ENCODE measurements at regions not wholly inside any gene's neighbourhood (a gene's known extent, or its start where the extent isn't known, plus 50 kb on each side); places are given as distances from the start of the nearest gene placed in this dataset.

DNA sequence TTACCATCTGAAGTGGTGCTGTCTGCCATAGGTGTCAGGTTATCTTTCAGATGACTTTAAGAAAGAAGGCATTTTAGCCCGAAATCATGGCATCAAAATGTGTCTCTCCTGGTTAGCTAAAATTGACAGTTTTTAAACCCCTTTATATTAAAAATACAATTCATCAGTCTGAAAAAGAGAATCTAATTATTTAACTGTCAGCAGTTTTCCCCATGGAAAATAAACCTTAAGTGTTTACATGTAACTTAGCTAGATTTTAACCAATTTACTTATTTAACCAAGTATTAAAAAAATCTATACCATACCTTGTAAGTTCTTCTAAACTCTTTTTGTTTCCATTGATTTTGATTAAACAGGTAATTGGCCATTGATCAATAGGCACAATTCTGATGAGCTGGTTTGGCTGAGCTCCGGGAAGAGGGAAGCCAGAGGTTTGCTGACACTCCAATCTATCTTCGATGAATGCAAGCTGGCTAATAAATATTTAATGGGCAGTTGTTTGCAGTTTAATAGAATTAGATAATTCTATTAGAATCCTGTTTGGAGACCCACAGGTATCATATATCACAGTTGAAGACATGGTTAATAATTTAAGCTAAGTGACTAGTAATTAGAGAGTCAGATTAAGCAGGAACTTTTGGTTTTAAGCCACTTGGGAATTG is 114.0 kb downstream of the MAT2B start:
- intact Hi-C loops (cut with DNase I): no loop called here
- DNase-seq (ENCODE audit: low spot score): no peak

GRCh38 chr5:163619951-163620350 is 114.5 kb downstream of the MAT2B start:
- no peak for DNase-seq (ENCODE audit: low spot score)
- intact Hi-C loops (cut with DNase I): no loop called here

DNA sequence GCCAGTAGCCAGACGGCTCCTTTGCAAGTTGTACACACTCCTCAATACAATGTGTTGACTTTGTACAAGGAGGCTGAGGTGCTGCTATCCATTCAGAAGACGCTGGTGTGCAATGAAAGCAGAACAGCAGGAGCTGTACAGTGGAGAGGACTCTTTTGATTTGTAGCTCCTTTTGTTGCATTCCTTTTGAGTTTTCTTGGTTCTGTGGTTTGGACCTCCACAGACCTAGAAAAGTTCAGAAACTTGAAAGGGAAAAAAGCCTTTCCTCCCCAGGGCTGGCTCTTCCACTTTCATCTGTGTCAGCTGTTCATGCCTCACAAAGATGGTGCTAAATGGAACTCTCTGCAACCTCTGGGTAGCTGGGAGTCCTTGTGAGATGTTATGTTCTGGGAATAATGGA is 117.4 kb downstream of the MAT2B start:
- no peak for DNase-seq (ENCODE audit: low spot score)
- intact Hi-C loops (cut with DNase I): no loop called here

DNA sequence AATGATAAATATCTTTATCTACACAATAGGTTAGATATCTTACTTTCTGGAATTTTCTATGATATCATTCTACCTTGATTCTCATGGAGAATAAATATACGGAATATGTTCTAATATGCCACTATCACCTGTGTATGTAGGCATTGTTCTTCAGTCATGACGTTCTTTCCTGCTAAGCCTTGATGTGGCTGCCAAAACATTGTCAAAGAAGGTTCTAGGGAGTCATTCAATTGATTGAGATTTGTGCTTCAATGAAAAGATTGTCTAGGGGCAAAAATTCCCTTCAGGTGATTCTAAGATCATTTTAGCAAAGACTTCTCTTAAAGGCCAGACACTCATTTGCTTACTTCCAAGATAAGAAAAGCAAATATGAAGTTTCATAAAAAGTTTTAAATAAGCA is 118.1 kb downstream of the MAT2B start:
- no peak for DNase-seq (ENCODE audit: low spot score)
- intact Hi-C loops (cut with DNase I): no loop called here

DNA sequence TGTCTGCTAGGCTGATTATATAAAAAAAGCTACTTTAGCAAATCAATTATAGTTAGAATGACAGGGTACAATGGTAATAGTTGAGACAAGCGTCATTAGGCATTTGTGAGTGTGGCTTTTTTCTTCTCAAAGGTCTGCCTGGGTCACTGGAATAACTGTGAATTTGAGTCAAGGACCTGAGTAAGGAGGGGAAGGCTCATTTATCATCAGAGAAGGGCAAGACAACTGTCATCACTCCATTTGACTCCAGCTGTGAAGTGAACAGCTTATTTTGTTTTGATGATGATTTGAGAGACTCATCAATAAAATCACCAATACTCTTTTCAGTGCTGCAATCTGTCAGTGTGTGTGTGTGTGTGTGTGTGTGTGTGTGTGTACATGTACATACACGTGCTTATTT is 118.6 kb downstream of the MAT2B start:
- DNase-seq (ENCODE audit: low spot score): no peak
- intact Hi-C loops (cut with DNase I): no loop called here

DNA sequence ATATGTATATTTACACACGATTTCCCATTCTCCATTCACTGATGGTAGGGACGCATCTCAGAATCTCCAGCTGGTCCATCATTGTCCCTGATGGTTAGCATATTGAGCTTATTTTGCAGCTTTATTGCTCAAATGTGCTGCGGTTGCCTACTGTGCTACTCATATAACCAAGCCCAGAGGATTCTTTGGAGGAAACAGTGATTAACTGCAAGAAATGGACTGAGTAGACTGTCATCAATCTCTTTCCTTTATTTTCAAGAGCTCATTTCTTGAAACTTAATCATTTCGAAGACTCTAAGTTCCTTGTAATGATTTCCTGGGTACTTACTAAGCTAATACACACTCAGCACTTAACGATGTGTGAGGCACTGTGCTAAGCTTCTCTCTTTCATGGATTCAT is 119.0 kb downstream of the MAT2B start:
- intact Hi-C loops (cut with DNase I): no loop called here

GRCh38 chr5:163626904-163627434 is 121.5 kb downstream of the MAT2B start:
- DNase-seq (ENCODE audit: low spot score): no peak
- intact Hi-C loops (cut with DNase I): no loop called here

More for the DNA sequence above, 119.0 kb downstream of the MAT2B start:
- DNase-seq (ENCODE audit: low spot score): no peak

GRCh38 chr5:163631856-163632255 is 126.4 kb downstream of the MAT2B start:
- intact Hi-C loops (cut with DNase I): no loop called here
- DNase-seq (ENCODE audit: low spot score): no peak

GRCh38 chr5:163633926-163634460 is 128.6 kb downstream of the MAT2B start:
- no peak for DNase-seq (ENCODE audit: low spot score)
- intact Hi-C loops (cut with DNase I): no loop called here

- intact Hi-C loops (cut with DNase I): no loop called here
These were observed 130.2 kb downstream of the MAT2B start for GRCh38 chr5:163635631-163636030.

GRCh38 chr5:163642904-163643303 is 137.5 kb downstream of the MAT2B start:
- intact Hi-C loops (cut with DNase I): no loop called here
- no peak for DNase-seq (ENCODE audit: low spot score)

More at GRCh38 chr5:163635631-163636030, 130.2 kb downstream of the MAT2B start:
- DNase-seq (ENCODE audit: low spot score): no peak

GRCh38 chr5:163645421-163646416 is 140.3 kb downstream of the MAT2B start:
- DNase-seq (ENCODE audit: low spot score): no peak
- intact Hi-C loops (cut with DNase I): no loop called here

DNA sequence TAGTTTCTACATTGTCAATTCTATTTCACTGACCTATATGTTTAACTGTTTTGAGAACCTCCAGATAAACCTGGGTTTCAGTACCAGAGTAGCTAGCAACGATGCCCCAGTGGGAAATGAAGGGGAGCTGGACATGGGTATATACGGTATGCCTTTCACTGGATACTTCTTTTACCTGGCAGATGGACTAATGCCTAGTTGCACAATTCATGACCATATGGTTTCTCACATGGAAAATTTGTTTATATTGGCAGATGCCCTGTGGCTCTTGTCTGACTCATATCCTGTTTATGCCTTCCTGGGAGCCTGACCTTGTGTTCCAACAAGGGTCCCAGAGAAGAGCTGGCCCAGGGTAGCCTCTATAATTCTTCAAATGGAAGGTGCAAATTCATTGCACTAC is 144.1 kb downstream of the MAT2B start:
- intact Hi-C loops (cut with DNase I): no loop called here

GRCh38 chr5:163653526-163653925 is 148.1 kb downstream of the MAT2B start:
- intact Hi-C loops (cut with DNase I): no loop called here

More for the DNA sequence above, 144.1 kb downstream of the MAT2B start:
- no peak for DNase-seq (ENCODE audit: low spot score)

DNA sequence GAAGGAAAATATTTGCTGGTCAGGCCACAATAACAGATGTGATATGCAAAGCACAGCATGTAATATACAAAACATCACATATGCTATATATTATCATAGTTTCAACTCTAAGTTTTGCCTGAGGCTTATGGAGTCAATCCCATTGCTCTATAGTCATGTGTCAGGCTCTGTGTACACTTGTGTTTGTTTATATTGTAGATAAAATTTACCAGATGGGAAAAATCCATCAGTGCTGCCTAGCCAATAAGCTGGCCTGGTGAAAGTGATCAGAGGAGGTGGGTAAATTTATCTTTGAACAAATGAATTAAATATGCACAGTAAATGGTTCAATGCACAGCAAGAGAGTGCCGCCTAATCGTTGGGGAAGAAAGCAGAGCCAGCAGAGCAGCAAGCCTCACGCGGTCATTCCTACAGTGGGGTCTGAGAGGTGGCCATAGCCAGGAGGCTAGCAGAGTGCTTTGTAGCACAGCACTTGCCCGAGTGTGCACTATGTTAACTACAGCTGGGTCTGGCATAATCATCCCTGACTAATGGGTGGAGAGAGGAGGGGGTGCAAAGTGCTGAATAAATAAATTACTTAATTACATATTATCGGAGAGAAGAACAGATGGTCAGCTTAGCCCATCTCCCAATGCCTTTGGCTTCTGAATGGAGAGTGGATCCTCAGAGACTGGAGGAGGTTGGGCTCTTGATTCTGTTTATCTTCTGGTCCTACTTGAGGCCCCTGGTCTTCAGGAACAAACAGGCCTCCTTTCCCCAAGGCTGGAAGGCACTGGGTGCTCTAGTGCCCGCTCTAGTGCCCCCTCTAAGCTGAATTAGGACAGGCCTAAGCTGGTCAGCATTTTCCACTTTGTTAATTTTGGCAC is 153.5 kb downstream of the MAT2B start:
- no peak for DNase-seq (ENCODE audit: low spot score)
- intact Hi-C loops (cut with DNase I): no loop called here

More at GRCh38 chr5:163653526-163653925, 148.1 kb downstream of the MAT2B start:
- DNase-seq (ENCODE audit: low spot score): no peak

DNA sequence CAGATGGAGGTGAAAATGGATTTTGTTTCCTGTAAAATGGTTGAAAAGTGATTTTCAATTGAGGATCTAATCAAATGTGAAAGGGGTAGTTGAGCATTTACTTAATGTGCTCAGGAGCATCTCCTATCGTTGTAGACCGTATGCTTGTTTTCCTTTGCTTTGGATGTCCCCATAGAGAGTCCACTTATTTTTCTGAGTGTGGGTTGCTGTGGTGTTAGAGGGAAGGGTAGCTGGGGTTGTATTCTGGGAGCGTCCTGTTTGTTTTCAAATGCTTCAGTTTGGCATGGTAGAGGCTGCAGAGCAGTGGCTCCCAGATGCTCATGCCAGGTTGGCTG is 154.1 kb downstream of the MAT2B start:
- DNase-seq (ENCODE audit: low spot score): no peak
- intact Hi-C loops (cut with DNase I): no loop called here

- intact Hi-C loops (cut with DNase I): no loop called here
- DNase-seq (ENCODE audit: low spot score): no peak
These were observed 155.1 kb downstream of the MAT2B start for GRCh38 chr5:163660486-163660885.

DNA sequence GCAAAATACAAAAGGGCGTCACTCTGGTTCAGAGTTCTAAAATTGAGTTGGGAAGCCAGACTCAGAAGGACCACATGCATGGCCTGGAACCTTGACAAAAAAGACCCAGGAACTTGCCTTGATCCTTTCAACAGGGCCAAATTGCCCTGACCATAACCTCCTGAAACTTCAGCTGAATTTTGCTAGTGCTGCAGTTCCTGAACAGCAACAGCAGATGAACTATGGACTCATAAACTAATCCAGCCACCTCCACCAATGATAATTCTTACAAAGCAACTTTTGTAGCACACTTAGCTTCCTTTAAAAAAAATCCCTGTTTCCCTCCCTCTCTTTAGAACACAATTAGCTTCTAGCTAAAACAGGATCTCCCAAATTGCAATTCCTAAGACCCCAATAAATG is 155.9 kb downstream of the MAT2B start:
- intact Hi-C loops (cut with DNase I): no loop called here
- no peak for DNase-seq (ENCODE audit: low spot score)

DNA sequence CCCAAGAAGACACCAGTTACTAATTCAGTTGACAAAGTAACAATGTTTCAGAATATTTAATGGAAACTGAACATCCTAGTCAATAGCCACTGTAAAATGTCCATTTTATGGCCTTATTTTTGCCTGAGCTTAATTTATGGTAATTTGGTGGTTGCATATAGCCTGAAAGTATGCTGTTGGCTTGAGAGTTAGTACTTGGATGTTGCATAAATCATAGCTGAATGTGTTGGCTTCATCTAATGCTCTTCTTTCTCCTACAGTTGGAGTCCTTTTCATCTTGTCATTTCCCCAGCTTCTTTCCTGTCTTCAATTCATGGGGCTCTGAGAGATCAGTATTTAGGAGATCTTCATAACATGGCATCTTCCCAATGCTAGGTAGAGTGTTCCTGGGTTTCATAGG is 164.6 kb downstream of the MAT2B start:
- intact Hi-C loops (cut with DNase I): no loop called here
- DNase-seq (ENCODE audit: low spot score): no peak

DNA sequence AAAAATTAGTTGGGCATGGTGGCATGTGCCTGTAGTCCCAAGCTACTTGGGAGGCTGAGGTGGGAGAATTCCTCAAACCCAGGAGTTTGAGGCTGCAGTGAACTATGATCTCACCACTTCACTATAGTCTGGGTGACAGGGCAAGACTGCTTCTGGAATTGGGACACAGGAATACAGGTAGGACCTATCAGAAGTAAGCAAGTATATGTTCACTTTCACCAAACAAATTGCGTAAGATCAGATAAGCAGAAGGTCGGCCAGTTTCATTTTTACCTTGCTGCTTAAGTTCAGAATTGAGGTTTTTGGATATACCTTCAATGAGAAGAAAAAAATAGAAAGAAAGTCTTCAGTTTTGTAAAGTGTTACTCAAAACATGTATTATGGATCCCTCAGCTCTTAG is 171.7 kb downstream of the MAT2B start:
- no peak for DNase-seq (ENCODE audit: low spot score)
- intact Hi-C loops (cut with DNase I): no loop called here

Measured in cardiac septum (tissue), 1 donor.